GM10248 (cell line): ENCODE measurements at regions not wholly inside any gene's neighbourhood (a gene's known extent, or its start where the extent isn't known, plus 50 kb on each side); places are given as distances from the start of the nearest gene placed in this dataset.

Source experiments
- CTCF ChIA-PET: fragments of 300-600 bp; sonication (Branson Sonifier 250); formaldehyde crosslinking; extraction: SDS; loops from one replicate; lab custom pipeline; 2021; ENCODE audit warnings: antibody characterized with exemption; lab: Yijun Ruan, JAX
- POLR2A ChIA-PET: fragments of 350-650 bp; sonication (Branson Sonifier 250); formaldehyde crosslinking; extraction: SDS; loops from one replicate; lab custom pipeline; 2020; ENCODE audit warnings: antibody characterized with exemption; lab: Yijun Ruan, JAX
- DNase-seq: peaks from one replicate; pipeline ENCODE4 v3.0.0; 2012; ENCODE audit errors: extremely low spot score
- TF ChIP-seq, protein P1 (sequence below): IDR thresholded peaks from 2 replicates; pipeline ENCODE4 v1.5.1; 2012; ENCODE audit warnings: mild to moderate bottlenecking, low read depth; ENCODE audit errors: extremely low read depth, missing control alignments, control extremely low read depth

DNA sequence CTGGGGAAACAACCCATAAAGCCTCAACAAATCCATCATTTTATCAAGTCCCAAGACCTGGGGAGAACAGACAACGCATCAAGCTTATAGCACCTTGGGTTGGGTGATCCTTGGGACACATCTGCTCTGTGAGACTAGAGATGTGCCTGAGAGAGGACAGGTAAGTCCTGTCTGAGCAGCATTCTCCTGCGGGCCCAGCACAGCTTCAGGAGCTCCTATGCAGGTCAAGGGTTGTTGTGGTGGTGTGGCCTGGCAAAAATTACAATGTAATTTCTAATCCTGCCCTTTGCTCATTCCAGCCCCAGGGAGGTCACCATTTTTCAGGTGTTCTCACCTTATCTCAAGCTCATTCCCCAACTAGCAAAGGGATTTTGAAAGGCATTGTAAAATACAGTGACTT lies 608.1 kb upstream of the CAMK1G start:
- TF ChIP-seq, protein P1, sequence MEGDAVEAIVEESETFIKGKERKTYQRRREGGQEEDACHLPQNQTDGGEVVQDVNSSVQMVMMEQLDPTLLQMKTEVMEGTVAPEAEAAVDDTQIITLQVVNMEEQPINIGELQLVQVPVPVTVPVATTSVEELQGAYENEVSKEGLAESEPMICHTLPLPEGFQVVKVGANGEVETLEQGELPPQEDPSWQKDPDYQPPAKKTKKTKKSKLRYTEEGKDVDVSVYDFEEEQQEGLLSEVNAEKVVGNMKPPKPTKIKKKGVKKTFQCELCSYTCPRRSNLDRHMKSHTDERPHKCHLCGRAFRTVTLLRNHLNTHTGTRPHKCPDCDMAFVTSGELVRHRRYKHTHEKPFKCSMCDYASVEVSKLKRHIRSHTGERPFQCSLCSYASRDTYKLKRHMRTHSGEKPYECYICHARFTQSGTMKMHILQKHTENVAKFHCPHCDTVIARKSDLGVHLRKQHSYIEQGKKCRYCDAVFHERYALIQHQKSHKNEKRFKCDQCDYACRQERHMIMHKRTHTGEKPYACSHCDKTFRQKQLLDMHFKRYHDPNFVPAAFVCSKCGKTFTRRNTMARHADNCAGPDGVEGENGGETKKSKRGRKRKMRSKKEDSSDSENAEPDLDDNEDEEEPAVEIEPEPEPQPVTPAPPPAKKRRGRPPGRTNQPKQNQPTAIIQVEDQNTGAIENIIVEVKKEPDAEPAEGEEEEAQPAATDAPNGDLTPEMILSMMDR: no peak
- DNase-seq: no peak
- CTCF ChIA-PET: interaction anchor here (1.3 kb wide), 1 partner anchor 211 kb away, joined by 3 read pairs; no protein-coding TSS in a partner anchor
- POLR2A ChIA-PET: no interaction called here

DNA sequence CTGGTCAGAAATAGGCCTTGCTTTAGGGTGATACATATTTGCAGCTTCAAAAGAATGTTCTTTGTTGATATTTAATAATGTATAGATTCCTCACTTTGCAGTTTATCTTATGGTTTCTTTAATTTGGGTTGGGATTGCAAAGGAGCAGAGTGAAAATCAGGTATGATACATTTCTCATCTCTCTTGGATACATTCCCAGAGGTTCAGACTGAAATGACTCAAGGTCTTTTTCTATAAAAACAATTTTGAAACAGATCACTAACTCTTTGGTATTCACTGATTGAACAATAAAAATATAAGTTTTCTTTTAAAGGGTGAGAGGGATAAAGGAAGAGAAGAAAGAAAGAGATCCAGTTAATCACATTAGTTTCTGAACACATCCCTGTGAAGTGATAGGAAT lies 606.5 kb upstream of the CAMK1G start:
- no peak for DNase-seq
- POLR2A ChIA-PET: no interaction called here
- CTCF ChIA-PET: interaction anchor here (0.8 kb wide), 1 partner anchor 14 kb away, joined by 3 read pairs; no protein-coding TSS in a partner anchor
- TF ChIP-seq, protein P1: no peak

DNA sequence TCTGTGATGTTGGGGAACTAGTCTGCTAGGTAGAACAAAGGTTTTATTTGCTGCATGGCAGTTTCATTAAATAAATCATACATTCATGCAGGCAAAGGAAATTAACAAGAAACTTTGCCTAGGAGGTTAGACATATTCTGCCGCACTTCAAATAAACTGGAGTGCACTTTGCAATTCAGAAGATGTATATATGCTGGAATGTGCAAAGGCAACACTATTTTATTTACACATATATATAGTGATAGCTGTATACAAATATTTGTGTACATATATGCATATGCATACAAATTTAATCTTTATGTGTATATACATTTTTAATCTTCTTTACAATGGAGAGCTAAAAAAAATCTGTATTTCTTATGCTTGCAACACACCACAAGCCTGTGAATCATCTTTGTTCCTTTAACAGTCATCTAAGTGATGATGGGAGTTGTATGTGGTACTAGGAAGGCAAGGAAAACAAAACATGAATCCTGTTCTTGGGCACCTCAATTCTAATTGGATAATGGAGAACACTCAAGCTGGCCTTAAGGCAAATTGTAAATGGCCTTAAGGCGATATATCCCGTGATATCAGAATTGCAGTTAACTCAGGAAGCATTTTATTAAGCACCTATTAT lies 605.8 kb upstream of the CAMK1G start:
- ChIA-PET CTCF (no interaction called here), POLR2A (no interaction called here)
- TF ChIP-seq, protein P1: no peak
- no peak for DNase-seq

DNA sequence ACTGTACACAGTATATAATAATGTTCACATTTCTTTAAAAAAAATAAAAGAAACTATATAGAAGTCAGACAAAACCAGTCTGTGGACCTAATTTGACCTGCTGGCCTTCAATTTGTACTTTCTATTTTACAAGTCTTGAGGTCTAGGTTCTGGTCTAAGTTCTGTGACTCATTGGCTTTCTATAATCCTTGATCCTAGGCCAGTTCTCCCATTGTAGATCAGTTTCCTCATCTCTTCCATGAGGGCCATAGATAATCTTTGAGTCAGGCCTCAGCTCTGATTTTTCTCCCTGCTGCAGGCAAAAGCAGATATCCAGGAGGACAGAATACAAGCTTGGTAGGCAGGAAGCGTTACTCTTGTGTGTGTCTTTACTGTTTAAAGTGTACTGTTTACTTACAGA lies 603.7 kb upstream of the CAMK1G start:
- ChIA-PET CTCF (no interaction called here), POLR2A (no interaction called here)
- DNase-seq: no peak
- TF ChIP-seq, protein P1: no peak

DNA sequence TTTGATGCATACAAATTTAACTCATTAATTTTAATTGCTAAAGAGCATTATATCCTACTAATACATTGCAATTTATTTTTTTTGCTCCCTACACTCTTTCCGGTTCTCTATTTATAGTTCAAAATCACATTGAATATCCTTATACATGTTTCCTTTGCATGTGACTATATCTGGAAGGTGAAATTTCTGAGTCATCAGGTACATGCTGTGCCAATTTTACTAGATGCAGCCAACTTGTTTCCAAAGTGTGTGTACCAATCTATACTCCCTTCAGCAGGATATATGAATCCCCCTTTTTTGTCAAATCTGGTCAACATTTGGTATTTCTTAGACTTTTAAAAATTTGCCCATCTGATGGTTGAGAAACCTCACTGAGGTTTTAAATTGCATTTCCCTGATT lies 602.9 kb upstream of the CAMK1G start:
- TF ChIP-seq, protein P1: no peak
- CTCF ChIA-PET: no interaction called here
- POLR2A ChIA-PET: no interaction called here

DNA sequence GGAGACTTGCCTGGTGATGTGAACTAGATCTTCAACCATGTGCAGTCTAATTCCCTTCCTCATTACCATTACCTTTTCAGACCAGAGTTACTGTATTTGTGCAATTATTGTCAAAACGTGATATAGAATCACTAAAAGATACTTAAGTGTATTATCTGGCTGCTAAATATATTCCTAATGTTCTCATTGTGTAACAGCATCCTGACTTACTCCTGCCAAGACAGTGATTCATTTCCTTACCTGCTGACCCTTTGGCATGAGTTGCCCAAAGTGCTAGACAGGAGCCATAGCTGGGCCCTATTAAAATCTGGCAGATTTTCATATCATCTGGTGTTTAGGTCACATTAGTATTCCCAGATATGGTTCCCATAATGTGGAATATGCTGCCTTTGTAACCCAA lies 598.3 kb upstream of the CAMK1G start:
- ChIA-PET CTCF (interaction anchor here (1.2 kb wide), 1 partner anchor 11 kb away, joined by 3 read pairs; no protein-coding TSS in a partner anchor), POLR2A (no interaction called here)
- TF ChIP-seq, protein P1: no peak
- DNase-seq: no peak

More for the DNA sequence above, 602.9 kb upstream of the CAMK1G start:
- no peak for DNase-seq
